Fibroblast of pulmonary artery (primary cell): ENCODE measurements at regions not wholly inside any gene's neighbourhood (a gene's known extent, or its start where the extent isn't known, plus 50 kb on each side); places are given as distances from the start of the nearest gene placed in this dataset.

Experiments used
- DNase-seq: peaks from one replicate; pipeline ENCODE4 v3.0.0-alpha.2; 2010; ENCODE audit warnings: low read depth
- H3K4me3 ChIP-seq: replicated peaks from 2 replicates; pipeline ENCODE4 v1.5.1; 2011; ENCODE audit warnings: low read depth, mild to moderate bottlenecking, control low read depth, low read length, moderate library complexity
- CTCF ChIP-seq: IDR thresholded peaks from 2 replicates; pipeline ENCODE4 v1.5.1; 2011; ENCODE audit warnings: mild to moderate bottlenecking, control low read depth, low read length, inconsistent platforms; ENCODE audit errors: missing control alignments

- H3K4me3 ChIP-seq: no peak overlapping the region
- DNase-seq: no peak
- TF ChIP-seq CTCF: no peak
These were observed 432.9 kb upstream of the MYT1L start for GRCh38 chr2:2764001-2764355.

GRCh38 chr2:2763351-2764000 lies 432.4 kb upstream of the MYT1L start:
- H3K4me3 ChIP-seq: no peak overlapping the region
- TF ChIP-seq CTCF: no peak
- no peak for DNase-seq

DNA sequence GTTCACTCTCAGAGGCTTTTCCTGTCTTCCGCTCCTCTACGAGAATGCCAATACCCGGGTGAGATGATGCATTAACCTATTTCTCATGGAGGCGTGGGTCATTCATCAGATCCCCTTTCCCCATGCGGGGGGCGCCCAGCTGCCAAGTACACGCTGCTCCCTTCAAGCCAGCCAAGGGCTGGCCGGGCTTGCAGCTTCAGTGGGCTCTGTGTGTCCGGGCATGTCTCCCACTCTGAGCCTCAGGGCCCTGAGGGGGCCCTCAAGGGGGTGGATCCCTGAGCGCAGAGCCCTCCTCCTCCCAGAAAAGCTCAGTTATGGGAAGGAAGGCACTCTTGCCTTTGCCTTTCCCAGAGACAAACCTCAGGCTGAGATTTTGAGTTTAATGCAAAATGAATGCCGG lies 431.8 kb upstream of the MYT1L start:
- H3K4me3 ChIP-seq: no peak overlapping the region
- no peak for DNase-seq
- no peak for TF ChIP-seq CTCF

- DNase-seq: no peak
- no peak for TF ChIP-seq CTCF
- H3K4me3 ChIP-seq: no peak overlapping the region
These were observed 431.3 kb upstream of the MYT1L start for GRCh38 chr2:2762166-2762908.

GRCh38 chr2:2758793-2759367 lies 427.8 kb upstream of the MYT1L start:
- no peak for DNase-seq
- no peak for TF ChIP-seq CTCF
- H3K4me3 ChIP-seq: no peak overlapping the region

- no peak for TF ChIP-seq CTCF
- DNase-seq: no peak
- H3K4me3 ChIP-seq: no peak overlapping the region
These were observed 426.7 kb upstream of the MYT1L start for GRCh38 chr2:2757764-2758163.
